Spleen (tissue), 11 donors: ENCODE measurements at regions not wholly inside any gene's neighbourhood (a gene's known extent, or its start where the extent isn't known, plus 50 kb on each side); places are given as distances from the start of the nearest gene placed in this dataset.
"Not testable (repeated sequence)": the region's sequence is repeated elsewhere in the genome, so short reads cannot be mapped to it uniquely, and the experiment has no call there.

ENCODE experiments used
- DNase-seq: peaks from one replicate; pipeline ENCODE4 v3.0.0-alpha.2; 2020
- H3K27ac ChIP-seq, 8 donors: fragments of 200-600 bp; sonication (generic) in 7 of 8; 1 replicate in 4 of 8; 2 replicates in 4 of 8; pipeline versions ENCODE4 v1.5.0 to v1.8.0; 2016 to 2021; ENCODE audit warnings: inconsistent platforms in 4 of 8, mild to moderate bottlenecking in 4 of 8, moderate library complexity in 1 of 8
- H3K27me3 ChIP-seq, 7 donors: fragments of 200-600 bp; sonication (generic) in 6 of 7; replicated peaks in 1 of 7; 1 replicate in 4 of 7; 2 replicates in 3 of 7; pipeline versions ENCODE4 v1.5.0 to v1.8.0; 2016 to 2021; ENCODE audit warnings: inconsistent platforms in 3 of 7, mild to moderate bottlenecking in 1 of 7
- H3K36me3 ChIP-seq, 6 donors: fragments of 200-600 bp; sonication (generic) in 5 of 6; 1 replicate in 4 of 6; 2 replicates in 2 of 6; pipeline versions ENCODE4 v1.5.0 to v1.8.0; 2016 to 2021; ENCODE audit warnings: inconsistent platforms in 2 of 6
- H3K4me1 ChIP-seq, 6 donors: fragments of 200-600 bp; sonication (generic) in 5 of 6; 1 replicate in 3 of 6; 2 replicates in 3 of 6; pipeline versions ENCODE4 v1.5.0 to v1.8.0; 2016 to 2021; ENCODE audit warnings: inconsistent platforms in 3 of 6
- H3K4me3 ChIP-seq, 8 donors: fragments of 200-600 bp; sonication (generic) in 7 of 8; 1 replicate in 4 of 8; 2 replicates in 4 of 8; pipeline versions ENCODE4 v1.5.0 to v1.8.0; 2016 to 2021; ENCODE audit warnings: inconsistent platforms in 4 of 8, mild to moderate bottlenecking in 4 of 8, moderate library complexity in 2 of 8
- H3K9me3 ChIP-seq, 8 donors: fragments of 200-600 bp; sonication (generic) in 7 of 8; 1 replicate in 4 of 8; 2 replicates in 4 of 8; pipeline versions ENCODE4 v1.5.0 to v1.8.0; 2016 to 2021; ENCODE audit warnings: inconsistent platforms in 4 of 8
- POLR2A ChIP-seq, 3 donors: fragments of 450-650 bp; IDR thresholded peaks; one replicate each; pipeline ENCODE4 v1.5.1; 2017; ENCODE audit warnings: antibody characterized with exemption in 3 of 3, mild to moderate bottlenecking in 1 of 3
- POLR2AphosphoS5 ChIP-seq, 3 donors: sonication (generic); formaldehyde crosslinking; IDR thresholded peaks; one replicate each; pipeline ENCODE4 v1.5.1; 2017; ENCODE audit warnings: antibody characterized with exemption in 3 of 3
- WGBS, 5 donors: extraction: QIAGEN DNeasy Blood & Tissue Kit in 3 of 5; methylation state at CpG; one replicate each; pipeline versions ENCODE4 v1.1.5 to v1.1.7; 2013 to 2018; 5-methylcytosine and 5-hydroxymethylcytosine counted together
- intact Hi-C: fragments of 100-400 bp; cut with DNase I; formaldehyde crosslinking; loops from one replicate; pipeline ENCODE4 v1.15.0; 2023; ENCODE audit warnings: low total_unique reads
- TF ChIP-seq, protein P1 (sequence below), 11 experiments: fragments of 200-600 bp in 7 of 11; fragments of 450-650 bp in 4 of 11; sonication (generic) in 4 of 11; IDR thresholded peaks in 8 of 11; conservative IDR thresholded peaks in 3 of 11; 1 replicate in 7 of 11; 2 replicates in 4 of 11; pipeline versions ENCODE4 v1.4.0 to v1.8.0; 2016 to 2021; ENCODE audit warnings: antibody characterized with exemption in 11 of 11, inconsistent platforms in 4 of 11, mild to moderate bottlenecking in 1 of 11
- donor health status: healthy with polysubstance abuse.
- donor health status: DM: no; HTN: no; CAD: no; lungs with moderate emphysema.
- donor health status: DM: no; HTN: no; CAD: no.
- donor health status: Bipolar disorder and iron deficiency.
- donor health status: healthy.
- donor health status: DM: no; HTN: no; CAD: no.
- donor health status: DM: yes; HTN: yes; CAD: no.

DNA sequence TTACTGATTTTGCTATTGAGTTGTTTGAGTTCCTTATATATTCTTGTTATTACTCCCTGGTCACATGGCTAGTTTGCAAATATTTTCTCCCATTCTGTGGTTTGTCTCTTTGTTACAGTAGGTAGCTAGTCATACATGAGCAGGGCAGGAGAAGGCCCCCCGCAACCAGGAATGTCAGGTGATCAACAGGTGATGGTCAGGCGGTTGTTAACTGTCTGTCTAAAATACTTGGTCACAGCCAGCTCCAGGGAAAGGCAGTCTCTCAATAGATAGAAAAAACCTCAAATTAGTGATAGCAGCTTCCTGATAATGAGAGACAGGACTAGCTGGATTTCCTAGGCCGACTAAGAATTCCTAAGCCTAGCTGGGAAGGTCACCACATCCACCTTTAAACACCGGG is 217.9 kb downstream of the RHOU start:
- DNase-seq: no peak
- WGBS, 5 donors: 87 to 94% (median 88%) methylated on average over 4 of the region's 4 CpGs
- TF ChIP-seq, protein P1, sequence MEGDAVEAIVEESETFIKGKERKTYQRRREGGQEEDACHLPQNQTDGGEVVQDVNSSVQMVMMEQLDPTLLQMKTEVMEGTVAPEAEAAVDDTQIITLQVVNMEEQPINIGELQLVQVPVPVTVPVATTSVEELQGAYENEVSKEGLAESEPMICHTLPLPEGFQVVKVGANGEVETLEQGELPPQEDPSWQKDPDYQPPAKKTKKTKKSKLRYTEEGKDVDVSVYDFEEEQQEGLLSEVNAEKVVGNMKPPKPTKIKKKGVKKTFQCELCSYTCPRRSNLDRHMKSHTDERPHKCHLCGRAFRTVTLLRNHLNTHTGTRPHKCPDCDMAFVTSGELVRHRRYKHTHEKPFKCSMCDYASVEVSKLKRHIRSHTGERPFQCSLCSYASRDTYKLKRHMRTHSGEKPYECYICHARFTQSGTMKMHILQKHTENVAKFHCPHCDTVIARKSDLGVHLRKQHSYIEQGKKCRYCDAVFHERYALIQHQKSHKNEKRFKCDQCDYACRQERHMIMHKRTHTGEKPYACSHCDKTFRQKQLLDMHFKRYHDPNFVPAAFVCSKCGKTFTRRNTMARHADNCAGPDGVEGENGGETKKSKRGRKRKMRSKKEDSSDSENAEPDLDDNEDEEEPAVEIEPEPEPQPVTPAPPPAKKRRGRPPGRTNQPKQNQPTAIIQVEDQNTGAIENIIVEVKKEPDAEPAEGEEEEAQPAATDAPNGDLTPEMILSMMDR (IDR thresholded peaks at IDR 0.05 in 8 of 11, conservative IDR thresholded peaks at IDR 0.05 in 3 of 11): no peak
- TF ChIP-seq POLR2AphosphoS5 (IDR thresholded peaks at IDR 0.05) (no peak), POLR2A (IDR thresholded peaks at IDR 0.05) (no peak)

DNA sequence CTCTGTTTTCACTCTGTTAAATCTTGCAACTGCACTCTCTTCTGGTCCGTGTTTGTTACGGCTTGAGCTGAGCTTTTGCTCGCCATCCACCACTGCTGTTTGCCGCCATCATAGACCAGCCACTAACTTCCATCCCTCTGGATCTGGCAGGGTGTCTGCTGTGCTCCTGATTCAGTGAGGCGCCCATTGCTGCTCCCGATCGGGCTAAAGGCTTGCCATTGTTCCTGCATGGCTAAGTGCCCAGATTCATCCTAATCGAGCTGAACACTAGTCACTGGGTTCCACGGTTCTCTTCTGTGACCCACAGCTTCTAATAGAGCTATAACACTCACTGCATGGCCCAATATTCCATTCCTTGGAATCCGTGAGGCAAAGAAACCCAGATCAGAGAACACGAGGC is 218.5 kb downstream of the RHOU start:
- H3K4me1 ChIP-seq: peaks cover 0 to 10% (median 0%) of the 10 kb centered on the region in 6 donors
- H3K9me3 ChIP-seq, intact Hi-C loops, H3K27me3 ChIP-seq, H3K4me3 ChIP-seq, DNase-seq, H3K27ac ChIP-seq, H3K36me3 ChIP-seq: not testable (repeated sequence)
- WGBS, 5 donors: 90 to 94% (median 92%) methylated on average over 11 of the region's 11 CpGs

More for the DNA sequence above, 217.9 kb downstream of the RHOU start:
- peaks cover 0 to 10% (median 0%) of the 10 kb centered on the region in 6 donors for H3K4me1 ChIP-seq
- H3K36me3 ChIP-seq: no peaks in the 10 kb centered on the region
- no peaks in the 10 kb centered on the region for H3K27me3 ChIP-seq
- H3K4me3 ChIP-seq: no peak overlapping the region
- H3K27ac ChIP-seq: no peak overlapping the region
- intact Hi-C loops: no loop called here
- peaks cover 0 to 6% (median 0%) of the 10 kb centered on the region in 8 donors for H3K9me3 ChIP-seq

DNA sequence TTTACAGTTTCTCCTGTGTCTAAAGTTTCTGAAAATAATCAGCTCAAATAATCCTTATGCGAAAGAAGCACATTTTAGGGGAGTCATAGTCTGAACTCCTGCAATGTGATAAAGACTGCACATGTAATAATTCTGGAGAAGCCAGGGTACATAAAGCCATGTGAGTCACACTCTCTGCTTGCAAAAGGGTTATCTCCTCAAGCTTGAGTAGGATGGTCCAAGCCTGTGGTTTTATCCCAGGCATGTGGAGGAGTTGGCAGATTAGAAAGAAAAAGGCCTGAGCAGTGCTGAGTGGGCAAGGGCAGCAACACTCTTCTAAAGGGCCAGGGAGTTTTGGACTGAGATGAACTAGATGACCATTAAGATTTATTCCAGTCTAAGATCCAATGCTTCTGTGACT is 220.4 kb downstream of the RHOU start:
- peaks cover 0 to 4% (median 0%) of the 10 kb centered on the region in 6 donors for H3K4me1 ChIP-seq
- H3K9me3 ChIP-seq: peaks cover 0 to 6% (median 0%) of the 10 kb centered on the region in 8 donors
- H3K27ac ChIP-seq: no peak overlapping the region
- TF ChIP-seq POLR2A (IDR thresholded peaks at IDR 0.05): no peak
- no peak for TF ChIP-seq POLR2AphosphoS5 (IDR thresholded peaks at IDR 0.05)
- TF ChIP-seq, protein P1 (IDR thresholded peaks at IDR 0.05 in 8 of 11, conservative IDR thresholded peaks at IDR 0.05 in 3 of 11): no peak
- intact Hi-C loops: no loop called here
- H3K36me3 ChIP-seq: no peaks in the 10 kb centered on the region
- WGBS, 5 donors: 87 to 94% (median 93%) methylated on average over 1 of the region's 1 CpG
- no peak for DNase-seq
- no peaks in the 10 kb centered on the region for H3K27me3 ChIP-seq
- H3K4me3 ChIP-seq: no peak overlapping the region

DNA sequence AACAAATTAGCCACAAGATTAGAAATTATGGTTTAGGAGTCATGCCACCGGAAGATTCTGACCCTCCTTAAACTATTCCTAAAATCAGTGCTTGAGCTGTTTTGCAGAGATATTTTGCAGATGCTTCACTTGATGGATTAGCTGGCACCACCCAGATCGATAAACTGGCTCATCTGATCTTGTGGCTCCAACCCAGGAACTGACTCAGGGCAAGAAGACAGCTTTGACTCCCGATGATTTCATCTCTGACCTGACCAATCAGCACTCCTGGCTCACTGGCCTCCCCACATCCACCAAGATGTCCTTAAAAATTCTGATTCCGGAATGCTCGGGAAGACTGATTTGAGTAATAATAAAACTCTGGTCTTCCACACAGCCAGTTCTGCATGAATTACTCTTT is 221.6 kb downstream of the RHOU start:
- DNase-seq: no peak
- H3K27ac ChIP-seq: no peak overlapping the region
- no peak overlapping the region for H3K4me3 ChIP-seq
- H3K36me3 ChIP-seq: no peaks in the 10 kb centered on the region
- H3K4me1 ChIP-seq: peaks cover 0 to 13% (median 0%) of the 10 kb centered on the region in 6 donors
- 86 to 95% (median 93%) methylated on average over 4 to 5 of the region's 5 CpGs for whole genome bisulfite sequencing, 5 donors
- H3K9me3 ChIP-seq: peaks cover 0 to 6% (median 0%) of the 10 kb centered on the region in 8 donors
- intact Hi-C loops: no loop called here
- no peaks in the 10 kb centered on the region for H3K27me3 ChIP-seq
- TF ChIP-seq, protein P1 (IDR thresholded peaks at IDR 0.05 in 8 of 11, conservative IDR thresholded peaks at IDR 0.05 in 3 of 11): no peak
- TF ChIP-seq POLR2A (IDR thresholded peaks at IDR 0.05) (no peak), POLR2AphosphoS5 (IDR thresholded peaks at IDR 0.05) (no peak)

DNA sequence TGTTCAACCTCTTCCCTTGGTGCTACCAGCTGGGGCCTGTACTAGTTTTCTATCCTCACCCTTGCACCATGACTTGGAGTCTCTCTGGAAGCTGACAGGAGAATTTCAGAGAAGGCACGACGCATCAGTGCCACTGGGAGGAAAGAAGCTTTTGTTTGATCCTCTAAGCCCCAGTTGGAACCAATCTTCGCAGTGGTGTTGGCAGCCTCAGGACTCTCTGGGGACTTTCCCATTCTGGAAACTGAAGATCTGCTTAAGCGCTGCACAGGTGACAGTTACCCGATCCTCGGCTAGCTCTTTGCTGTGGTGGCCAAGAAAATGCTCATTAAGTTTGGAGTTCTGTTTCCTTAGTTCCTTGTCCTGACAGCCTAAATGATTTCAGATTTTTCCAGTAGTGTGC is 222.3 kb downstream of the RHOU start:
- H3K36me3 ChIP-seq: no peaks in the 10 kb centered on the region
- TF ChIP-seq POLR2A (IDR thresholded peaks at IDR 0.05): no peak
- TF ChIP-seq, protein P1 (IDR thresholded peaks at IDR 0.05 in 8 of 11, conservative IDR thresholded peaks at IDR 0.05 in 3 of 11): no peak
- TF ChIP-seq POLR2AphosphoS5 (IDR thresholded peaks at IDR 0.05): no peak
- intact Hi-C loops: no loop called here
- peaks cover 0 to 13% (median 0%) of the 10 kb centered on the region in 6 donors for H3K4me1 ChIP-seq
- H3K9me3 ChIP-seq: peaks cover 0 to 6% (median 0%) of the 10 kb centered on the region in 8 donors
- no peak overlapping the region for H3K4me3 ChIP-seq
- WGBS, 5 donors: 76 to 96% (median 93%) methylated on average over 6 of the region's 6 CpGs
- H3K27ac ChIP-seq: no peak overlapping the region
- H3K27me3 ChIP-seq: no peaks in the 10 kb centered on the region
- no peak for DNase-seq
